Endothelial cell of hepatic sinusoid (primary cell): ENCODE measurements at regions not wholly inside any gene's neighbourhood (a gene's known extent, or its start where the extent isn't known, plus 50 kb on each side); places are given as distances from the start of the nearest gene placed in this dataset.
"Not testable (repeated sequence)": the region's sequence is repeated elsewhere in the genome, so short reads cannot be mapped to it uniquely, and the experiment has no call there.

ENCODE experiments used
- in situ Hi-C: cut with HindIII; loops from 2 replicates; pipeline ENCODE4 v1.10.0; 2017; ENCODE audit warnings: low sequenced_read_pairs

DNA sequence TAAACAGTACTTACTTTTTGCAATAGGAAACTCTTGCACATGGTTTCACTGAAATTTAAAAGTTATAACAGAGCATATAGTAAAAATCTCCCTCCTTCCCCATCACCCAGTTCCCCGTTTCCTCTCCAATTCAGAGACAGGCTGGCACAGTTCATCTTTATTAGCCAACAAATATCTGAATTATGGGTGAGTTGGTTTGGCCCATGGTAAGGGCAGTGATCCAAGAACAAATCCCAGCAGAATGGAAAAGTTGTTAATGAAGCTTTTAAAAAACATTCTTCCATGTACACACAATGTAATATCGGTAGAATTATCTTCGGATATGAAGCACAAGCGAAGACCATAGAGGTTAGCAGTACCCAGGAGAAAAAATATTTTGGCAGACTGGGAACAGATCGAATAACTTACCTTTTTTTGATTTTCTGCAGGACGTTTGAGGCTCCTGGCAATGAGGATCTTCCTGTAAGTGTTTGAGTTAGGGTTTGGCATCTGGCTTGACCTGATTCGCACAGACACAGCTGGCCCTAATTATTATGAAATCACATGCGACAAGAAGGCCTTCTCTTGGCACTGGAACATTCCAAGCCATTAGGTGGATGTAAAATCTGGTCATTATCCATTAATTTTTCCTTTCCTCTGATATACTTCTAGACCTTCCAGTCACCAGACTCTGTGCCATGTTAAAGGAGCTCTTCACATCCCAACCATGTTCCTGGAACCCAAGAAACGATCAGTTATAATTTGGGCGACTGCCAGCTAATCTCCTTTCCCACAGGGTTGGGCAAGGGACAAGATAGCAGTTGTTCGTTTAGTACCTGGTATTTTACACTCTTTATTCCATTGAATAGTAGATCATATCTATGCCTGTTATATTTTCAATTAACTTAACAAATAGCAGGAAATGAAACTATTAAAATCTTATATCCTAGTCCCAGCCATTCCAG, 139.4 kb upstream of the TSC22D1 start:
- in situ Hi-C loops: no loop called here

DNA sequence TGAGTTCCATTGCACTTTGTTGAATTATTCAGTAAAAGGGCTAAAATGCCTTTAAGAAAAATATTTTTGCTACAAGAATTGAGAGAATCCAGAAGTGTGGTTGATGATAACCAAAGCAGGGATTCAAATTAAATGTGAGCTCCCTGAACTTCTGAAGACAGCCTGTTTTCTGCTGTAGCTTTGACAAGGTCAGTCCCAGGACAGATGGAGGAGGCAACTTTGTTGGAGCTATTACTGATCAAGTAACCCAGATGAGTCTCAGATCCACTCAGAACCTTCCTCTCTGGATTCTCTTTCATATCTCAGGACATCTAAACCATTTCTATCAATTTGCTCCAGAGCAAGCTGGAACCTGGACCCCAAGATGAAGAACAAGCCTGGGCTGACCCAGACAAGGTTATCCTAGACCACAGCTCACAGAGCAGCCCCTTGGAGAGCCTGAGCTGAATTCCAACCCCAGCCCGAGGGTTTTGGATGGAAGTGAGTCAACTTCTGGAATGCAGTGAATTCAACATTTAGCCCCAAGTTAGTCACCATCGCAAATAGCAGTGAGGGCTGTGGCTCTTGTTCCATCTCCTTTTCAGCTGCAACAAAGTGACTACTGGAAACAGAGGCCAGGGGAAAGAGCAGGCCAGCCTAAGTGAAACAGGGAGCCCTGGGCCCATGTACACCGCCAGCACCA, 137.8 kb upstream of the TSC22D1 start:
- in situ Hi-C loops: no loop called here

DNA sequence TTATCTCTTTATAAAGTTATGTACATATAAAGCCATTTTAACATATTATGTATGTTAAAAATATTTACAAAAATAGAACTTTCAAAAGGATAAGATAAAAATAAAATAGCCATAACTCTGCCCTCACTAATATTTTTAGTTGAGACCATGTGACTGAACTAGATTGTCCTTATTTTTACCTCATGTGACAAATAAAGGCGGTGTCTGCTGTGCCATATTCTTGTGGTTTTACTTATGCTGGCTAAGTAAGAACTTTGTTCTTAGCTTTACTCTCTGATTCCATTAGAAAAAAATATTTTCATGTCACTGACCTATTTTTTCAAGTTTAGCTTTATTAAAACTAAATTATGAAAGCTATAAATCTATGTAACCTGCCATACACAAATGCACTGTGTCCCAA, 135.6 kb upstream of the TSC22D1 start:
- in situ Hi-C loops: no loop called here

DNA sequence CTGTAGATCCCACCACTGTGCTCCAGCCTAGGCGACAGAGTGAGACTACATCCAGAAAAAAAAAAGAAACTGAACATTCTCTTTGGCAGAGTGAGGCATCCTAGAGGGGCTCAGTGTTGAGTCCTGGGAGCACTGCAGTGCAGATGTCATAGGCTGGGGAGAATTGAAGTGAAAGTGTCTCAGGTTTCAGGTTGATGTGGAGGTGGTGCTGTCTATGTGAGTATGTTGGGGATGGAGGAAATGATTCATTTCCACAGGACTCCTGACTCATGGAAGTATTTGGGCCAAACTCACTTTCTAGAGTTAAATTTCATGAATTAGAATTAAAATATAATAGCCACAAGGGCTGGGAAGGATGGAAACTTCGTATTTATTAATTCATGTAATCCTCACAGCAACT, 134.4 kb upstream of the TSC22D1 start:
- in situ Hi-C loops: no loop called here

DNA sequence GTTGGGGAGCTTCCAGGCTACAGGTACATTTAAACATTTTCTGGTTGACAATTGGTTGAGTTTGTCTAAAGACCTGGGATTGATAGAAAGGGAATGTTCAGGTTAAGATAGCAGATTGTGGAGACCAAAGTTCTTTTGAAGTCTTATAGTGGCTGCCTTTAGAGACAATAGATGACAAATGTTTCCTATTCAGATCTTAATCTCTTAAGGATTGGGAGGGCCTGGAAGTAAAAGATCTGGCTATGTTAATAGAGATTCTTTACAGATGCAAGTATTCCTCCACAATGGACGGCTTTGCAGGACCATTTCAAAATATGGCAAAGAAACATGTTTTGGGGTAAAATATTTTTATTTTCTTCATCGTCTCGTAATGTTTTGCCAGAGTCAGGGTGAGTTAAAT, 128.7 kb upstream of the TSC22D1 start:
- in situ Hi-C loops: not testable (repeated sequence)

GRCh38 chr13:44703371-44703770, 127.2 kb upstream of the TSC22D1 start:
- in situ Hi-C loops: no loop called here

- in situ Hi-C loops: no loop called here
Observed at GRCh38 chr13:44698066-44698465, 121.9 kb upstream of the TSC22D1 start.

DNA sequence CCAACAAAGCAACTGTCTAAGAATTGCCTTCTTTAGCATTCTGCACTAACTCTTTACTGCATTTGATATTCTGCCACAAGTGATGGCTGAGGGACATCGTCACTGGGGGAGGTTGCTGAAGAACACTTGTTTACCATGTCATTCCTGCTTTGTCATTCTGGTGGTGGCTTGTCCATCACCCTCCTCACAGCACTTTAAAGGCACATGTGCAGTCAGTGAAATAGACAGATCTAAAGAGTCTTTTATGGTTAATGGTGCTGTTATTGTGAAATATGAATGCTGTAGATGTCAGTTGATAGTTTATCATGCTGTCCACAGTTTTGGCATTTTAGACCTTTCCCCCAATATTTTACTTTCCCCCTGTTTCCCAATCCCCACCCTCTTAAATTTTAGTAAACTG, 120.9 kb upstream of the TSC22D1 start:
- in situ Hi-C loops: no loop called here

DNA sequence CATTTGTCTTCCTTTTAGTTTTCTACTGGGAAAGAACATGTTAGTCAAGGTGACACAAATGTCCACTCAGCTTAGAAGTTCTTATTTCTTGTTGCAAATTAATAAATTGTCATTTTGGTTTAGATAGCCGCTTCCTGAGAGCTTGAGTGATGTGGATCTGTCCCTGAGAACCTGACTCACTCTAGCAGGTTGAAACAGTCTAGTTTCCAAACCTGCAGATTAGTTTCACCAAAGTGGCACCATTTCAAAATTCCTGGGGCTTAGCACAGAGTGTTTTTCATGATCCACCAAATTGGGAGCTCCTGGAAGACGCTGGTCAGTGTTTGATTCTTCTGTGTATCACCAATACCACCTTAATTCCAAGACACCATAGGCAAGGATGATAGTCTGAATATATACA, 119.4 kb upstream of the TSC22D1 start:
- in situ Hi-C loops: no loop called here

DNA sequence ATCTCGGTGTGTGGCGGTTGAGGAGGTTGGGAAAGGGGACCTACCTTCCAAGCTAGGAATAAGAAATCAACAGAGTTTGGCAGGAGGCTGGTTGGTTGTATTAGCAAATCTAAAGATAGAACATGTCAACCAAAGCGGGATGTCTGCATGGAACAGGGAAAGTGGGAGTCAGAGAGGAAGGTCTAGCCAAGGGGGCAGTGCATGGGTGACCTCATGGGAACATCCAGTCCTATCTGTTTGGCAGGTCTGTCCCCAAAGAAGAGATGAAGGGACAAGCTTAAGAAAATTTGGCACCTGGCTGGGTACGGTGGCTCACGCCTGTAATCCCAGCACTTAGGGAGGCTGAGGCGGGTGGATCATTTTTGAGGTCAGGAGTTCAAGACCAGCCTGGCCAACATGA, 118.7 kb upstream of the TSC22D1 start:
- in situ Hi-C loops: no loop called here

DNA sequence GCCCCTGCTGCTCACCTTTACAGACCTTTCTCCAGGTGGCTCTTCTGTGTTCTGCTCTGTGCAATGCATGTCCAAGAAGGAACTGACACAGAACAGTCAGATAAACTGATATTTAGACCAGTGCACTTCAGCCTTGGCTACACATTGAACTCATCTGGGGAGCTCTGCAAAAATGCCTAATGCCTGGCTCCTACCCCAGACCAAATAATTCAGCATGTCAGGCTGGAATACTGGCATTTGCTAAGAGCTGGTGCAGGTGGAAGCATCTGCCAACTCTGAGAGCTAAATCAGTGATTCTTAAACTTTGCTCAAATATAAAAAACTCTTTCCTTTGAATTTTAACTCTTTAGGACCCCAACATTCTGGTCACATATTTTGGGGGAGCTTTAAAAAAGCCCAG, 118.2 kb upstream of the TSC22D1 start:
- in situ Hi-C loops: no loop called here

DNA sequence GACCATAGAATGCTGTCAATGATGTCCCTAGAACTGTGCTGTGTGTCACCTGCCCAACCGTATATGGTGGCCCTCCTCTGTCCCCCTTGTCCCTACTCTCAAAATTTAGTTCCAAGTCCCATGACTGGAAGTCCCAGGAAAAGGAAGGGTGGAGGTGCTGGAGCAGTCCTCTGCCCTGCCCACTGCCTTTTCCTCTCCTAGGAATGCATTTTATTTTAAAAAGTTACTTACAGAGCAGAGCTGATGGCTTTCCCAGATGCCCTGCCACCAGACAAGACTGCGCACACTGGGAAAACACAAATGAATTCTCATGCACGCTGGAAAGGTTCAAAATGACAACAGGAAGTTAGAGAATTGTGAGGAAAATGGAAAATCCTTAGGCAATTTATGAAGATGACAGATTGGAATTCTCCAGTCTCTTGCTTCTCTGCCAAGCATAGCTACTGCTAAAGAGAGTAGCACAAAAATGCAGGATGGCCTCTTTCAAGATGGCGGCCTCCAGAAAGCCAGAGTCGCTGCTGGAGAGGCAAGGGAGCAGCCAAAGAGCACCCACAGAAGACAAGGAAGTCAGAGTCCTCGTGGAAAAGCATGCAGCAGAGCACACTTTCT, 117.1 kb upstream of the TSC22D1 start:
- in situ Hi-C loops: no loop called here

- in situ Hi-C loops: no loop called here
Observed at GRCh38 chr13:44692173-44692713, 116.1 kb upstream of the TSC22D1 start.

DNA sequence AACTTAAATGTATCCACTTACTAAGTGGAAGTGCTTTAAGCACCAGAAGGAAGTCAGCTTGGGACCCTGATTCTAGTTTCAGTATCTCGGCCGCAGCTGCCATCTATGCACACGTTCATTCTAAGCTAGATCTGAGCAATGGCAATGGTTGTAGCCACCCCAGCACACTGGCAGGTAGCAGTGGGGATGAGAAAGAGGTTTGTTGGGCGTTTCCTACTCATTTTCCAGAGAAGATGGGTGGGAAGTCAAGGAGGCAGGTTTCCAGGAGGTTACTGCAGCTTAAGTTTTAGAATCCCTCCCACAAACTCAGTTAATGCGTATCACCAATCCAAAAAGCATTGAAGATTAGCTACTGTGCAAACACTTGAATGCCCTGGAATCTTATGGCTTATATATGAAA, 114.2 kb upstream of the TSC22D1 start:
- in situ Hi-C loops: no loop called here

DNA sequence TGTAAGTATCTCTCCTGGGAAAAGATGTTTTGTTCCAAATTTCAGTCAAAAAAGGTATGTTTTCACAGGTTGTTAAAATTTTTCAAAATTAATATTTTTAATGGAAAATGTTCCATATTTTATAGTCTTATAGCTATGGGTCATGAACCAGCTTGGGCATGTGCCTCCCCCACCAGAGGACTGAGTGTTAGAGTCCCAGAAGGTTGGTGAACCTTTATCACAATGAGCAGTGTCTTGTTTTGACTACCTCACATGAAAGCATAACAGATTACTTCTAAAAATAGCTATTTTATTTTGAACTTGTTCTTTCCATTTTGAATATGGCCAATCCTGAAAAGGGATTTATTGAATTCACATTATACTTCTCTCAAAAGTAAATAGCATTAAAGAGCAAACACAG, 112.5 kb upstream of the TSC22D1 start:
- in situ Hi-C loops: no loop called here

DNA sequence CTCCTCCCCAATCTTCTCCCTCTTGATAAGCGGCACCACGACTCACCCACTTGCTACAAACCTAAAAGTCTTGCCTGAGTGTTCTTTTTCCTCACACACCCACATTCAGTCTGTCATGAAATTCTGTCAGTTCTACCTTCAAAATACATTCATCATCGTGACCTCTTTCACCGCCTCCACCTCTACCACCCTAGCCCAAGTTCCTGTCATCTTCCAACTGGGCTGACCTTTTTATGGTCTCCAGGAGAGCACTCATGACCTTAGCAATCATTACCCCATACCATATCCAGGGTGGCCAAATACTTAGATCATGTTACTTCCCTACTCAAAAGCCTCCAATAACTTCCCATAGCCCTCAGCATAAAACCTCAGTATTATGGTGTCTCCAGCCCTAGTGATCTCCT, 110.4 kb upstream of the TSC22D1 start:
- in situ Hi-C loops: no loop called here

DNA sequence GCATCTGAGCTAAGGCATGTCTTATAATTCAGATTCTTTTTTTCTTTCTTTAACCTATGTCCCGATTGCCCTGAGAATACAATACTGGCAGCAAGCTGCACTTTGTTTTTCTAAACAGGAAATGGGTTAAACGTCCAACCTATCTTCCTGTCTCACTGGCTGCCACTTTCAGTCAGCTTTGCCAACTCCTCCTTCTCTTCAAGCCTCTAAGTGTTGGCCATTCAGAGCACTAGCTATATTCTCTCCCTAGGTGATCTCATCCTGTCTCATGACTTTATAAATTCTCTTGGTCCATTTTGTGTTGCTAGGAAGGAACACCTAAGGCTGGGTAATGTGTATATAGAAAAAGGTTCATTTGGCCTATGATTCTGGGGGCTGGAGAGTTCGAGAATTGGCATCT, 109.5 kb upstream of the TSC22D1 start:
- in situ Hi-C loops: no loop called here

GRCh38 chr13:44682416-44682815, 106.3 kb upstream of the TSC22D1 start:
- in situ Hi-C loops: not testable (repeated sequence)

DNA sequence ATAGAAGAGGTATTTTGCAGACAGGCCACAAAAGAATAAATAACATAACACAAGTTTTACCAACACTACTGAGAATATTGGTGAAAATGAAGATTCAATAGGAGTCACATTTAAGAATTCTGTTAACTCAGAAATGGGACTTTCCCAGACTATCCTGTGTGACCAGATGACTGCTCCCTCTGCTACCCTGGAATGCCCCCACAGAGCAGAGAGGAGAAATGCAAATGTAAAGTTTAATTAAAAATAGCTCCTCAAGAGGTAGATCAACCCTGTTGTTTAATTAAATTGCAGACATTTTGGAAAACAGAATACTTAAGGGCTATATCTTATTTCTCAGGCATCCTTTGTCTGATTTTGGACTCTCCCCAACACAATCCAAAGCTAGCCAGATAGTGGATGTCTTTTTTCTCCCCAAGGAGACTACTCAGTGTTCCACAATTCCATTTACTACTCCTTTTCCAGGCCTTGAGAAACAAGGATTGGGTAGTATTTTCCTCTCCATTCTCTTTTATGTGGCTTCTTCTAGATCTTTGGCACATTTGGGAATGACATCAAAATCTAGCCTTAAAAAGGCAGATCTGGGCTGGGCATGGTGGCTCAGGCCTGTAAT, 104.7 kb upstream of the TSC22D1 start:
- in situ Hi-C loops: no loop called here

- in situ Hi-C loops: no loop called here
Observed at GRCh38 chr13:44679597-44679996, 103.5 kb upstream of the TSC22D1 start.

DNA sequence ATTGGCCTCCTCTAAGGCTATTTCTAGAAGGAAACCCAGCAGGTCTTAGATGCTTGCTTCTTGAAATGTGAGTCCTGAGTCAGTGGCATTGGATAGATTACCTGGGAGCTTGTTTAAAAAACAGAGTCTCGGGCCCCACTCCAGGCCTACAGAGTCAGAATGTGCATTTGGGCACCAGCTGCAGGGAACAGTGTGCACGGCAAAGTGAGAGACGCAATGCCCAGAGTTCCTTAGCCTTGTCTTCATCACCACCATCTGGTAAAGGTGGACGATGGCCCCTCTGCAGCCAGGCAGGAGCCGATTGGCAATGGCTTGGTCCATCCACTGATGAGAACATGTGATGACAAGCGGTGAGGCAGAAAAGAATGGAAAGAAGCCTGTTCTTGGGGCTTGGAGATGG, 102.1 kb upstream of the TSC22D1 start:
- in situ Hi-C loops: no loop called here
